CD14-positive monocyte (primary cell): ENCODE measurements at regions not wholly inside any gene's neighbourhood (a gene's known extent, or its start where the extent isn't known, plus 50 kb on each side); places are given as distances from the start of the nearest gene placed in this dataset.

ENCODE experiments used
- DNase-seq, 3 donors: peaks; one replicate each; pipeline ENCODE4 v3.0.0-alpha.2; 2011 to 2022
- H2AFZ ChIP-seq: 2 replicates; pipeline ENCODE4 v1.6.0; 2012; ENCODE audit warnings: mild to moderate bottlenecking, low read depth, low read length, inconsistent platforms; ENCODE audit not compliant: insufficient read depth, poor library complexity, severe bottlenecking
- H3K27ac ChIP-seq, 2 donors: 1 replicate in 1 of 2; 2 replicates in 1 of 2; pipeline ENCODE4 v1.5.1; 2012 to 2013; ENCODE audit warnings: low read length in 2 of 2, control low read depth in 1 of 2, inconsistent platforms in 1 of 2, low read depth in 1 of 2, mild to moderate bottlenecking in 1 of 2
- H3K27me3 ChIP-seq, 2 donors: one replicate each; pipeline versions ENCODE4 v1.6.0 to v1.6.1; 2011 to 2013; ENCODE audit warnings: low read length in 2 of 2; ENCODE audit not compliant: control insufficient read depth in 2 of 2, insufficient read depth in 2 of 2
- H3K36me3 ChIP-seq, 2 donors: replicated peaks in 1 of 2; 1 replicate in 1 of 2; 2 replicates in 1 of 2; pipeline versions ENCODE4 v1.5.1 to v1.6.1; 2012 to 2013; ENCODE audit warnings: low read length in 2 of 2, control low read depth in 1 of 2, inconsistent platforms in 1 of 2, mild to moderate bottlenecking in 1 of 2; ENCODE audit not compliant: insufficient read depth in 2 of 2, control insufficient read depth in 1 of 2
- H3K4me1 ChIP-seq, 2 donors: 1 replicate in 1 of 2; 2 replicates in 1 of 2; pipeline versions ENCODE4 v1.5.1 to v1.6.1; 2012 to 2013; ENCODE audit warnings: low read length in 2 of 2, control low read depth in 1 of 2, inconsistent platforms in 1 of 2, mild to moderate bottlenecking in 1 of 2, moderate library complexity in 1 of 2; ENCODE audit not compliant: insufficient read depth in 2 of 2, control insufficient read depth in 1 of 2
- H3K4me2 ChIP-seq: replicated peaks from 2 replicates; pipeline ENCODE3; 2012; ENCODE audit warnings: low read length, moderate library complexity, mild to moderate bottlenecking; ENCODE audit not compliant: poor library complexity, severe bottlenecking; ENCODE audit errors: extremely low read depth
- H3K4me3 ChIP-seq, 3 experiments: fragments of 200-600 bp in 1 of 3; sonication (generic) in 1 of 3; replicated peaks in 1 of 3; 1 replicate in 2 of 3; 2 replicates in 1 of 3; pipeline ENCODE4 v1.5.1; 2011 to 2013; ENCODE audit warnings: low read length in 3 of 3, mild to moderate bottlenecking in 3 of 3, control low read depth in 2 of 3, low read depth in 2 of 3, inconsistent platforms in 1 of 3, moderate library complexity in 1 of 3
- H3K79me2 ChIP-seq: 2 replicates; pipeline ENCODE4 v1.6.0; 2012; ENCODE audit warnings: mild to moderate bottlenecking, control low read depth, inconsistent platforms, low read length, moderate library complexity; ENCODE audit not compliant: insufficient read depth
- H3K9ac ChIP-seq: 2 replicates; pipeline ENCODE4 v1.6.0; 2017; ENCODE audit warnings: low read length, mild to moderate bottlenecking; ENCODE audit not compliant: insufficient read depth, poor library complexity, severe bottlenecking
- H3K9me3 ChIP-seq, 2 donors: replicated peaks in 1 of 2; 1 replicate in 1 of 2; 2 replicates in 1 of 2; pipeline versions ENCODE4 v1.5.1 to v1.6.1; 2012 to 2013; ENCODE audit warnings: low read length in 2 of 2, control low read depth in 1 of 2; ENCODE audit not compliant: control insufficient read depth in 1 of 2, insufficient read depth in 1 of 2
- H4K20me1 ChIP-seq: 2 replicates; pipeline ENCODE4 v1.6.0; 2012; ENCODE audit warnings: mild to moderate bottlenecking, low read length, control low read depth, moderate library complexity; ENCODE audit not compliant: insufficient read depth
- H3K27ac Mint-ChIP-seq, 7 donors: one replicate each; pipeline ENCODE4 v1.8.0; 2020; ENCODE audit warnings: mild to moderate bottlenecking in 7 of 7, mixed read lengths in 7 of 7, moderate library complexity in 6 of 7, inconsistent platforms in 2 of 7
- H3K27me3 Mint-ChIP-seq, 3 donors: one replicate each; pipeline ENCODE4 v1.8.0; 2021 to 2022; ENCODE audit warnings: low read depth in 3 of 3, mild to moderate bottlenecking in 3 of 3, mixed read lengths in 3 of 3, moderate library complexity in 3 of 3, inconsistent platforms in 1 of 3
- H3K36me3 Mint-ChIP-seq, 2 donors: one replicate each; pipeline ENCODE4 v1.8.0; 2020; ENCODE audit warnings: mixed read lengths in 2 of 2, inconsistent platforms in 1 of 2, mild to moderate bottlenecking in 1 of 2
- H3K4me1 Mint-ChIP-seq: one replicate; pipeline ENCODE4 v1.8.0; 2020; ENCODE audit warnings: mild to moderate bottlenecking, mixed read lengths
- H3K4me3 Mint-ChIP-seq, 2 donors: one replicate each; pipeline ENCODE4 v1.8.0; 2020; ENCODE audit warnings: mild to moderate bottlenecking in 2 of 2, mixed read lengths in 2 of 2, moderate library complexity in 1 of 2
- H3K9me3 Mint-ChIP-seq, 7 donors: one replicate each; pipeline ENCODE4 v1.8.0; 2020 to 2022; ENCODE audit warnings: mixed read lengths in 7 of 7, mild to moderate bottlenecking in 6 of 7, moderate library complexity in 6 of 7, inconsistent platforms in 2 of 7
- CTCF ChIP-seq: fragments of 200-600 bp; IDR thresholded peaks from one replicate; pipeline ENCODE4 v1.8.0; 2022; ENCODE audit warnings: antibody characterized with exemption, mild to moderate bottlenecking
- WGBS: methylation state at CpG from one replicate; pipeline ENCODE4 v1.1.5; 2013; ENCODE audit warnings: missing lambda C conversion rate; ENCODE audit not compliant: insufficient coverage; 5-methylcytosine and 5-hydroxymethylcytosine counted together
- intact Hi-C, 2 donors: fragments of 100-400 bp; cut with micrococcal nuclease; formaldehyde crosslinking; loops; one replicate each; pipeline versions ENCODE4 v1.15.0 to v1.15.1; 2023

GRCh38 chr16:51884773-51885172 is 662.2 kb downstream of the TOX3 start:
- Mint-ChIP-seq H3K27me3 (peaks cover 0 to 4% (median 2%) of the 10 kb centered on the region in 3 donors), H3K9me3 (peaks cover 0 to 2% (median 0%) of the 10 kb centered on the region in 7 donors), H3K36me3 (no peaks in the 10 kb centered on the region), H3K27ac (no peak overlapping the region), H3K4me3 (no peak overlapping the region), H3K4me1 (no peaks in the 10 kb centered on the region)
- Histone ChIP-seq H4K20me1 (no peaks in the 10 kb centered on the region), H3K27me3 (no peaks in the 10 kb centered on the region), H3K9me3 (no peaks in the 10 kb centered on the region), H3K36me3 (no peaks in the 10 kb centered on the region), H2AFZ (no peak overlapping the region), H3K4me2 (no peak overlapping the region), H3K4me3 (no peak overlapping the region), H3K9ac (no peak overlapping the region), H3K79me2 (no peaks in the 10 kb centered on the region), H3K27ac (no peak overlapping the region), H3K4me1 (no peaks in the 10 kb centered on the region)
- no peak for DNase-seq
- TF ChIP-seq CTCF = no peak
- intact Hi-C loops = no loop called here
- WGBS = no CpG with 5 or more reads among the region's 2 CpGs

- no peak for DNase-seq
- no peaks in the 10 kb centered on the region for H3K36me3 Mint-ChIP-seq
- H3K79me2 ChIP-seq = no peaks in the 10 kb centered on the region
- no peak overlapping the region for H2AFZ ChIP-seq
- H3K9ac ChIP-seq = no peak overlapping the region
- no peak overlapping the region for H3K4me3 Mint-ChIP-seq
- H3K4me2 ChIP-seq = no peak overlapping the region
- intact Hi-C loops = no loop called here
- no peaks in the 10 kb centered on the region for H3K9me3 ChIP-seq
- no peak for TF ChIP-seq CTCF
- H3K27ac ChIP-seq = no peak overlapping the region
- no peak overlapping the region for H3K27ac Mint-ChIP-seq
- H3K4me1 Mint-ChIP-seq = no peaks in the 10 kb centered on the region
- H3K27me3 Mint-ChIP-seq = peaks cover 0 to 4% (median 3%) of the 10 kb centered on the region in 3 donors
- no peaks in the 10 kb centered on the region for H3K36me3 ChIP-seq
- peaks cover 0 to 3% (median 0%) of the 10 kb centered on the region in 7 donors for H3K9me3 Mint-ChIP-seq
- H3K4me1 ChIP-seq = no peaks in the 10 kb centered on the region
- H3K4me3 ChIP-seq = no peak overlapping the region
- H4K20me1 ChIP-seq = no peaks in the 10 kb centered on the region
- no peaks in the 10 kb centered on the region for H3K27me3 ChIP-seq
- no CpG with 5 or more reads among the region's 3 CpGs for WGBS
Measured at GRCh38 chr16:51881731-51882130, 665.2 kb downstream of the TOX3 start.
